ENCODE measurements at regions not wholly inside any gene's neighbourhood (a gene's known extent, or its start where the extent isn't known, plus 50 kb on each side); places are given as distances from the start of the nearest gene placed in this dataset.
A peak's percentile ranks its signal among the peaks of the same experiment; 100 is the strongest.
"Not testable (repeated sequence)": the region's sequence is repeated elsewhere in the genome, so short reads cannot be mapped to it uniquely, and the experiment has no call there.

GRCh38 chr6:121760745-121761144, 325.3 kb downstream of the GJA1 start:
- DNase-seq (ENCODE audit: low read depth) = no peak

DNA sequence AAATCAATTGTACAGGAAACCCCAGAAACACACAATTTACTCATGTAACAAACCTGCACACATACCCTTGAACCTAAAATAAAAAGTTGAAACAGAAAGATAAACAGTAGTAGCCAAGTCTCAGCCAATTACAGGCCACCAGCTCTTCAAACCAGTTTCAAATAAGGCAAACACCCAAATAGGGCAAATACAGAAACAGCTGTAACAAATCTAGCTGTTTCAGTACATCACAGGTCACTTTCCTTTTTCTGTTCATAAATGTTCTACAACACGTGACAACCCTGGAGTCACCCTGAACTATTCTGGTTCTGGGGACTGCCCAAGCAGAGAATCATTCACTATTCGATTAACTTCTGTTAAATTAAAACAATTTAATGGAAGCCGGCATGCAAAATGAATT, 329.0 kb downstream of the GJA1 start:
- DNase-seq (ENCODE audit: low read depth) = no peak

DNA sequence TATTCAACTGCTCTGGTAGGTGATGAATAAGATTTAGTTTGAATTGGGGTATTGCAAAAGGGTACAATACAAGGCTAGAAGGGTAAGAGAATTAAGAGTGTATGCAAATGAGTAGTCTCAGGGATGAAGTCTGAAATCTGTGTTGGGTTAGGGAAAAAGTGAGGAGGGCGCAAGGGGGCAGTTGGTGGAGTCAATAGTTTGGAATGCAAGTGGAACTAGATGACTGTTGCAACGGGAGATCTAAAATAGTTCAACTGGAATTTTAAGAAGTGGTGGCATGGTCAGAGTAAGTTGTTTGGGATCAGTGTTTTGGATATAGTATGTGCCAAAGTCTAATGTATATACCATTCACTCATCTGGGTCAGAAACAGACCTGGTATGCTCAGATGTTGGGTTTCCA, 329.6 kb downstream of the GJA1 start:
- no peak for DNase-seq (ENCODE audit: low read depth)

GRCh38 chr6:121767211-121767610, 331.8 kb downstream of the GJA1 start:
- no peak for DNase-seq (ENCODE audit: low read depth)

GRCh38 chr6:121770943-121771342, 335.5 kb downstream of the GJA1 start:
- DNase-seq (ENCODE audit: low read depth) = no peak

- no peak for DNase-seq (ENCODE audit: low read depth)
These were observed 336.7 kb downstream of the GJA1 start for GRCh38 chr6:121771937-121772720.

- DNase-seq (ENCODE audit: low read depth) = no peak
These were observed 340.6 kb downstream of the GJA1 start for GRCh38 chr6:121776054-121776453.

GRCh38 chr6:121780325-121781321, 345.2 kb downstream of the GJA1 start:
- DNase-seq (ENCODE audit: low read depth) = peak; percentile 97

DNA sequence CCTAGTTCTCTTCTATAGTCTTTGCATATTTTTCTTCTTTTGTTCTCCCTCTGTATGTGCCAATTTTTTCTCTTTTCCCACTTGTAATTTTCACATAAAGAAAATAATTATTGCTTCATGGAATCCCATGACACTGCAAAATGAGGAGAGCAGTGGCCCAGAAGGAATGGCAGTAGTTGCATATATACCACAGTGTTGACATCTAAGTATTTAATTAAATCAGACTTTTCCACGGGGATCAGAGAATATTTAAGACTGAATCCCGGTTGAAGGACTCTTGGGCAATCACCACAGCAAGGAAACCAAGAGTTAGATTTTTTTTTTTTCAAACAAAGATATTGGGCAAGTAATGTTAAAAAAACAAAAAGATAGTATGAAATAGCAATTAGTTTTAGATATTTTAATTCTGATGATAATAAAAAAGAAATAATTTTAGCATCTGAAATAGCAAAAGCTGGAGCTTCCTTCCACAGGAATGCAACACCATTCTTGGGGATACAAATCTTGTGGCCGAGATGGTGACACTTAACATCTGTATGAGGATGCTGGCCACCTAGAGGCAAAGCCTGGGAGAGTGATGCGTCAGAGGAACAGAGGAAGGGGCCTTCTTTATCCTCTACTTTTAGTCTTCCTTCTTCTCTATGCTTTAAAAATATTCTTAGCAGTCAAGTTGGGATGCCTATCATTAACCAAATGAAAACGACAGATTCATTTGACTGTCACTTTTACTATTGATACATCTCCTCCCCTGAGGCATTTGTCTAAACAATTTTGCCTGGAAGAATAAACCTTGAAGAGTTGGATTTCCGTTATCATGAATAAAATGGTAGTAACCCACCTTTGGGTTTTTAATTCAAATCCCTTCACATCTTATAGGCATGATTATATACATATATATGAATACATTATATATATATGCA, 356.2 kb downstream of the GJA1 start:
- peak; percentile 70 for DNase-seq (ENCODE audit: low read depth)

DNA sequence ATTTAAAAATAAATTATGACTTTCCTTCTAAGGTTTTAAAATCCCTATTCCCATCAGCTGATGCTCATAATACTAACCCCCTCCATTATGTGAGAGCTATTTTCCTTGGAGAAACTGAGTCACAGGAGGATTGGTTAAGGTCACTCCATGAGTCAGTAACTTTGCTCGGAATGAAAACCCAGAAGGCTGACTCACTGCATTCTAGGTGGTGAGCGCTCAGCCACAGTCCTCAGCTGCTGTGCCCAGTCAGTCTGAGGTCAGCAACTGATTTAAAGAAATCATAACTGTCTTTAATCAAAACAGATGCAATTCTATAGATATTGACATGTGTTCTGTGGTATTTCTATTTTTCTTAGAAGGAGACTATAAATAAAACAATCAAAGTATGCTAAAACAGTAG, 359.2 kb downstream of the GJA1 start:
- DNase-seq (ENCODE audit: low read depth) = peak; percentile 99

DNA sequence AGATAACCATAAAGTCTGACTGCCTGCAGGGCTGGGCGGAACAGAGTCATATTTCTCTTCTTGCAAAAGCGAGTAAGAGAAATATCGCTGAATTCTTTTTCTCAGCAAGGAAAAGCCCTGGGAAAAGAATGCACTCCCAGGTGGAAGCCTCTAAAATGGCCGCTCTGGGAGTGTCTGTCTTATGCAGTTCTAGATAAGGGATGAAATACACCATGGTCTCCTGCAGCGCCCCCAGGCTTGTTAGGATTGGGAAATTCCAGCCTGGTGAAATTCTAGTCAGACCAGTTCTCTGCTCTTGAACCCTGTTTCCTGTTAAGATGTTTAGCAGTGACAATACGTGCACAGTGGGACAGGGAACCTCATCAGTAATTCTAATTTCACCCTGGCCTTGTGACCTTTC, 362.2 kb downstream of the GJA1 start:
- DNase-seq (ENCODE audit: low read depth) = not testable (repeated sequence)

DNA sequence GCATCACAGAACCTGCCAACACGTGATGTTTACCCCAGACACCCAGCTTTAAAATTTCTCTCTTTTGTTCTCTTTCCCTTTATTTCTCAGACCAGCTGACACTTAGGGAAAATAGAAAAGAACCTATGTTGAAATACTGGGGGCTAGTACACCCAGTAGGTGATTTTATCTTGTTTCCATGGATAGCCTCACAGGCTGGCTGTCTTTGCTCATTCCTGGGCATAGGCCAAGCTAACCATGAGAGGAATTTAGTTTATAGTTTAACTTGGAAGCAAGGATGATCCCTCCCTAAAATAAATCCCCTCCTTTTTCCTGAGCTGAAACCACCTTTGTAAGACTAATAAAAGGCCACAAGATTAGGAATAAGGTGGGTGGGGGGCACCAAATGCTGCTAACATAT, 362.7 kb downstream of the GJA1 start:
- not testable (repeated sequence) for DNase-seq (ENCODE audit: low read depth)

- no peak for DNase-seq (ENCODE audit: low read depth)
These were observed 364.1 kb downstream of the GJA1 start for GRCh38 chr6:121799574-121799973.

DNA sequence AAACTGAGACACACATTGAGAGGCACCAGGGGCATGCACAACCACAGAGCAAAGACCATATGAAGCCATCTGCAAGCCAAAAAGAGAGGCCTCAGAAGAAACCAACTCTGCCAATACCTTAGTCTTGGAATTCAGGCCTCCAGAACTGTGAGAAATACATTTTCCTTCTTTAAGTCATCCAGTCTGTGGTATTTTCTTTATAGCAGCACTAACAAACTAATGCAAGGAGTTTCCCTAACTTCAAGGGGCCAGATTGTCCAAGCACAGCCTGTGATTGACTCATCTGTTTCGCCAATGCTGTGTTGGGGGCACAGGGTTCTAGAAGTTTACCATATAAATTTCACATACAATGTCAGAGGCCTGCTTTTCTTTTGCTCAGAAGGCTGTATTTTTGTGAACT, 364.6 kb downstream of the GJA1 start:
- no peak for DNase-seq (ENCODE audit: low read depth)

- no peak for DNase-seq (ENCODE audit: low read depth)
These were observed 370.7 kb downstream of the GJA1 start for GRCh38 chr6:121806116-121806515.

- no peak for DNase-seq (ENCODE audit: low read depth)
These were observed 373.8 kb downstream of the GJA1 start for GRCh38 chr6:121809211-121809610.

GRCh38 chr6:121810158-121811032, 374.9 kb downstream of the GJA1 start:
- no peak for DNase-seq (ENCODE audit: low read depth)

- DNase-seq (ENCODE audit: low read depth) = no peak
These were observed 375.7 kb downstream of the GJA1 start for GRCh38 chr6:121811106-121811505.

DNA sequence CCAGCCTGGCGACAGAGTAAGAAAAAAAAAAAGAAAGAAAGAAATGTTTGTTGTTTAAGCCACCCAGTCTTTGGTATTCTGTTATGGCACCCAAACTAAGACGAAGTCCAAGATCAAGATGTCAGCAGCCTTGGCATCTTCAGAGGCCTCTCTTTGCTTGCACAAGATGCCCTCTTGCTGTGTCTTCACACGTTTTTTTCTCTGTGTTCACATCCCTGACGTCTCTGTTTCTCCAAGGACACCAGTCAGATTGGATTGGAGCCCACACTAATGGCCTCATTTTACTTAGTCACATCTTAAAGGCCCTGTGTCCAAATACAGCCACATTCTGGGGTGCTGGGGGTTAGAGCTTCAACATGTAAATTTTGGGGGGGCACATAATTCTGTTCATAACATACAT, 380.9 kb downstream of the GJA1 start:
- no peak for DNase-seq (ENCODE audit: low read depth)

DNA sequence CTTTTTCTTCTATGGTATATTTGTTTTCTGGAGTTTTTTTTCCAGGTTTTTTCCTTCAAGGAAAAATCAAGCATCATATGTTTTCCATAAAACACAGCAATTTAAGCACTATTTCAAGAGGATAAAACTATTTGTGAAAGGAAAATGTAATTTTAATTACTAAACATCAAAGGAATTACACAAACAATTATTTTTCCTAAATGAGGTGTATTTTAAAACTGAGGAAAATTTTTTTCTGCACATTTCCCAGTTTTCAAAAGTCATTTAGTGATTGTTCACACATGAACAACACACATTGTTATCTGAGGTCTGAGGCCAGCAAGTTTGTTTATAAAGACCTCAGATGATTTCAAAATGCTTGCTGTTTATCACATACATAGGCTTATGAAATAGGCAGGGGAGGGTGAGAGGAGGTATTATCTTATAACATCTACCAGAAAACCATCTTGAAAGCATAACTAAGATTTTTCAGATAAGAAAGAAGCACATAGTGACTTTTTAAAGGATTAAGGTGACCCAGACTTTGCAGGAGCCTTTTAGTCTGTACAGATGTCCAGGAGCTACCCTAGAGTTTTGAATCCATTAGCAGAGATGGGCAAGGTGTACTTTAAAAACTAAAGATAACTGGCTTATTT, 381.6 kb downstream of the GJA1 start:
- DNase-seq (ENCODE audit: low read depth) = no peak

Data from stromal cell of bone marrow (primary cell).